ENCODE measurements at regions not wholly inside any gene's neighbourhood (a gene's known extent, or its start where the extent isn't known, plus 50 kb on each side); places are given as distances from the start of the nearest gene placed in this dataset.

GRCh38 chr14:98799891-98800290, 472.1 kb downstream of the BCL11B start:
- TF ChIP-seq NFE2L2 (IDR thresholded peaks at IDR 0.05; ENCODE audit: low read depth, low read length): no peak
- TF ChIP-seq, protein P1, sequence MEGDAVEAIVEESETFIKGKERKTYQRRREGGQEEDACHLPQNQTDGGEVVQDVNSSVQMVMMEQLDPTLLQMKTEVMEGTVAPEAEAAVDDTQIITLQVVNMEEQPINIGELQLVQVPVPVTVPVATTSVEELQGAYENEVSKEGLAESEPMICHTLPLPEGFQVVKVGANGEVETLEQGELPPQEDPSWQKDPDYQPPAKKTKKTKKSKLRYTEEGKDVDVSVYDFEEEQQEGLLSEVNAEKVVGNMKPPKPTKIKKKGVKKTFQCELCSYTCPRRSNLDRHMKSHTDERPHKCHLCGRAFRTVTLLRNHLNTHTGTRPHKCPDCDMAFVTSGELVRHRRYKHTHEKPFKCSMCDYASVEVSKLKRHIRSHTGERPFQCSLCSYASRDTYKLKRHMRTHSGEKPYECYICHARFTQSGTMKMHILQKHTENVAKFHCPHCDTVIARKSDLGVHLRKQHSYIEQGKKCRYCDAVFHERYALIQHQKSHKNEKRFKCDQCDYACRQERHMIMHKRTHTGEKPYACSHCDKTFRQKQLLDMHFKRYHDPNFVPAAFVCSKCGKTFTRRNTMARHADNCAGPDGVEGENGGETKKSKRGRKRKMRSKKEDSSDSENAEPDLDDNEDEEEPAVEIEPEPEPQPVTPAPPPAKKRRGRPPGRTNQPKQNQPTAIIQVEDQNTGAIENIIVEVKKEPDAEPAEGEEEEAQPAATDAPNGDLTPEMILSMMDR (conservative IDR thresholded peaks at IDR 0.05; ENCODE audit: low read depth, low read length): no peak
- no peak for TF ChIP-seq SMC3 (IDR thresholded peaks at IDR 0.05; ENCODE audit: low read depth, low read length)
- TF ChIP-seq RAD21 (IDR thresholded peaks at IDR 0.05; ENCODE audit: low read length): no peak
- no peak for TF ChIP-seq RCOR1 (IDR thresholded peaks at IDR 0.05; ENCODE audit: insufficient replicate concordance, low read length)
- TF ChIP-seq POLR2A (IDR thresholded peaks at IDR 0.05; ENCODE audit: low read depth, low read length): no peak

Data from IMR-90 (cell line).